GM12892 (cell line): ENCODE measurements at regions not wholly inside any gene's neighbourhood (a gene's known extent, or its start where the extent isn't known, plus 50 kb on each side); places are given as distances from the start of the nearest gene placed in this dataset.

ENCODE experiments used
- POLR2A ChIP-seq: IDR thresholded peaks from 2 replicates; pipeline ENCODE4 v1.6.1; 2011; ENCODE audit warnings: low read depth, low read length, control low read depth
- POLR2AphosphoS5 ChIP-seq: IDR thresholded peaks from 2 replicates; pipeline ENCODE4 v1.6.1; 2011; ENCODE audit warnings: low read depth, low read length, control low read depth
- TAF1 ChIP-seq: IDR thresholded peaks from 2 replicates; pipeline ENCODE4 v1.6.1; 2011; ENCODE audit warnings: low read depth, mild to moderate bottlenecking, control low read depth, low read length, borderline replicate concordance

DNA sequence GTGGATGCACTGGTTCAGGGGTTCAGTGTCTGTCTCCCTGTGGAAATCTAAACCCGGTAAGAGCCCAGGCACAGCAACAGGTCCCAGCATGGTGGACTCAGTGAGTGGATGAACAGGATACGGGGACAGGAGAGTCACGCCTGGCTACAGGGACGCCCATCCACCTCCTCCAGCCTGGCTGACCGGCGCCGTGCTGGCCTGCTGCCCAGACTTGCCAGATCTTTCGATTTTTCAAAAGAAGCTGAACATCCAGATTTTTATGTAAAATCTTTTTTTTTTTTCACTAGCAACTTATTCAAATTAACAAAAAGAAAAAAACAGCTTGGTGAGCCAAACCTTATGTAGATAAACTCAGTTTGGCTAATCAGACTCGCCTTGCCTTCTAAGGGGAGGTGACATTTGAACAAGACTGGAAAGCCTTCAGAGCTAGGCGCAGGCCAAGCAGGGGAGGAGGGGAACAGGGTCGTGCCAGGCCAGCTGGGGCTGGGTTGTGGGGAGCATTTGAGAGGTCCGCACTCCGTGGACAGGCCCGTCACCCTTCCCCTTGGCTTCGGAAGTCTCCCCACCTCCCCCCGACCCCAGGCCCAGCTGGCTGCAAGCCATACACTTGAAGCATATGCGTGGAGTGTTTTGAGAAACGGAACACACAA is 87.8 kb upstream of the NCOR2 start:
- TF ChIP-seq POLR2A = no peak
- no peak for TF ChIP-seq POLR2AphosphoS5
- no peak for TF ChIP-seq TAF1
